Ascending aorta (tissue), 2 donors: ENCODE measurements at regions not wholly inside any gene's neighbourhood (a gene's known extent, or its start where the extent isn't known, plus 50 kb on each side); places are given as distances from the start of the nearest gene placed in this dataset.

ENCODE experiments used
- DNase-seq, 2 donors: peaks; one replicate each; pipeline ENCODE4 v3.0.0-alpha.2; 2019; ENCODE audit warnings: low spot score in 2 of 2
- H3K27ac ChIP-seq, 2 donors: fragments of 200-600 bp; sonication (generic); one replicate each; pipeline ENCODE4 v1.5.1; 2016 to 2017; ENCODE audit warnings: mild to moderate bottlenecking in 1 of 2
- H3K27me3 ChIP-seq: fragments of 200-600 bp; sonication (generic); one replicate; pipeline ENCODE4 v1.5.1; 2017
- H3K36me3 ChIP-seq, 2 donors: fragments of 200-600 bp; sonication (generic); one replicate each; pipeline ENCODE4 v1.5.1; 2016
- H3K4me1 ChIP-seq, 2 donors: fragments of 200-600 bp; sonication (generic); one replicate each; pipeline ENCODE4 v1.5.1; 2016 to 2017; ENCODE audit warnings: mild to moderate bottlenecking in 1 of 2
- H3K4me3 ChIP-seq, 2 donors: fragments of 200-600 bp; sonication (generic); one replicate each; pipeline ENCODE4 v1.5.1; 2016 to 2017; ENCODE audit warnings: mild to moderate bottlenecking in 1 of 2
- H3K9me3 ChIP-seq, 2 donors: fragments of 200-600 bp; sonication (generic); one replicate each; pipeline ENCODE4 v1.5.1; 2016
- intact Hi-C: fragments of 100-400 bp; cut with DNase I; formaldehyde crosslinking; loops from one replicate; pipeline ENCODE4 v1.15.1; 2023
- TF ChIP-seq, protein P1 (sequence below), 3 experiments: fragments of 200-600 bp in 2 of 3; fragments of 450-650 bp in 1 of 3; sonication (generic) in 2 of 3; IDR thresholded peaks; one replicate each; pipeline ENCODE4 v1.5.1; 2016 to 2019; ENCODE audit warnings: antibody characterized with exemption in 3 of 3, mild to moderate bottlenecking in 1 of 3, moderate library complexity in 1 of 3

GRCh38 chr12:39081910-39082309, 176.5 kb upstream of the CPNE8 start:
- no peaks in the 10 kb centered on the region for H3K27me3 ChIP-seq
- H3K27ac ChIP-seq, result no peak overlapping the region
- H3K4me1 ChIP-seq, result no peaks in the 10 kb centered on the region
- H3K9me3 ChIP-seq, result no peaks in the 10 kb centered on the region
- DNase-seq, result no peak
- no peak overlapping the region for H3K4me3 ChIP-seq
- TF ChIP-seq, protein P1, sequence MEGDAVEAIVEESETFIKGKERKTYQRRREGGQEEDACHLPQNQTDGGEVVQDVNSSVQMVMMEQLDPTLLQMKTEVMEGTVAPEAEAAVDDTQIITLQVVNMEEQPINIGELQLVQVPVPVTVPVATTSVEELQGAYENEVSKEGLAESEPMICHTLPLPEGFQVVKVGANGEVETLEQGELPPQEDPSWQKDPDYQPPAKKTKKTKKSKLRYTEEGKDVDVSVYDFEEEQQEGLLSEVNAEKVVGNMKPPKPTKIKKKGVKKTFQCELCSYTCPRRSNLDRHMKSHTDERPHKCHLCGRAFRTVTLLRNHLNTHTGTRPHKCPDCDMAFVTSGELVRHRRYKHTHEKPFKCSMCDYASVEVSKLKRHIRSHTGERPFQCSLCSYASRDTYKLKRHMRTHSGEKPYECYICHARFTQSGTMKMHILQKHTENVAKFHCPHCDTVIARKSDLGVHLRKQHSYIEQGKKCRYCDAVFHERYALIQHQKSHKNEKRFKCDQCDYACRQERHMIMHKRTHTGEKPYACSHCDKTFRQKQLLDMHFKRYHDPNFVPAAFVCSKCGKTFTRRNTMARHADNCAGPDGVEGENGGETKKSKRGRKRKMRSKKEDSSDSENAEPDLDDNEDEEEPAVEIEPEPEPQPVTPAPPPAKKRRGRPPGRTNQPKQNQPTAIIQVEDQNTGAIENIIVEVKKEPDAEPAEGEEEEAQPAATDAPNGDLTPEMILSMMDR (IDR thresholded peaks at IDR 0.05), result no peak
- intact Hi-C loops, result no loop called here
- H3K36me3 ChIP-seq, result no peaks in the 10 kb centered on the region

DNA sequence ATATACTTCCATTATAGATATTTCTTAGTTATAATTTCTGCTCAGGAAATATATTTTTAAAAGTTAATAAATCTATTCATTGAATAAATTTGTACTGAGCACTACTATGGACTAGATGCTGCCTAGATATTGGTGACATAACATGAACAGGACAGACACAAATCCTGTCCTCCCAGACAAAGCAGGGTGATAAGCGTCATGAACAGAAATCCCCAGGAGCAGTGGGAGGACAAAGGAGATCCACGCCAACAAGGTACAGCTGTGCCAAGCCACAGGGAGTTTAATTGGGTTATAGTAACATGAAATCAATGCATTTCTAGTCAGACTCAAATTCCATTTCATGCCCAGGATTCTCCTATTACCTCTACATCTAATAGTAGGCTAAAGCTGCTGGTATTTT, 171.8 kb upstream of the CPNE8 start:
- H3K27ac ChIP-seq, result no peak overlapping the region
- TF ChIP-seq, protein P1 (IDR thresholded peaks at IDR 0.05), result no peak
- H3K27me3 ChIP-seq, result no peaks in the 10 kb centered on the region
- H3K4me3 ChIP-seq, result no peak overlapping the region
- H3K9me3 ChIP-seq, result no peaks in the 10 kb centered on the region
- intact Hi-C loops, result no loop called here
- H3K36me3 ChIP-seq, result no peaks in the 10 kb centered on the region
- no peaks in the 10 kb centered on the region for H3K4me1 ChIP-seq
- DNase-seq, result no peak

DNA sequence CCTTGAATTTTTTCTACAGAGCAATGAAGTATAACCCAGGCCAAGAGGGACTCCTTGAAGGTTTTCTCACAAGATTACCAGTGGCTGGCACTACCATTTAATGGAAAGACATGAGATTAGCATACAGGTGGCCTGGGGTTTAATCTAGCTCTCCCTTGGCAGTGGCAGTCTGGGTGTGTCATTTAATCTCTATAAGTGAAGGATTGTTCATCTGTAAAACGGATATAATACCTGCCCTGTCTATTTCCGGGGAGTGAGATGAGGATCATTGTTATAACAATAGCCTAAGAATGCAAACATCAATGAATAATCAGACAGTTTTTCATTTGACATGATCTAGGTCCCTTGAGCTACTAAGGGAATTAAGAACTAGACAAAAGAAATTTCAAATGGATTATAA, 168.7 kb upstream of the CPNE8 start:
- no peaks in the 10 kb centered on the region for H3K9me3 ChIP-seq
- no peak overlapping the region for H3K27ac ChIP-seq
- no peak overlapping the region for H3K4me3 ChIP-seq
- TF ChIP-seq, protein P1 (IDR thresholded peaks at IDR 0.05), result no peak
- no peaks in the 10 kb centered on the region for H3K36me3 ChIP-seq
- no peak for DNase-seq
- H3K27me3 ChIP-seq, result no peaks in the 10 kb centered on the region
- intact Hi-C loops, result no loop called here
- H3K4me1 ChIP-seq, result no peaks in the 10 kb centered on the region

- Histone ChIP-seq H3K36me3 (no peaks in the 10 kb centered on the region), H3K4me1 (no peaks in the 10 kb centered on the region), H3K27ac (no peak overlapping the region), H3K9me3 (no peaks in the 10 kb centered on the region), H3K4me3 (no peak overlapping the region), H3K27me3 (no peaks in the 10 kb centered on the region)
- TF ChIP-seq, protein P1 (IDR thresholded peaks at IDR 0.05), result no peak
- intact Hi-C loops, result no loop called here
- no peak for DNase-seq
Measured at GRCh38 chr12:39072658-39073057, 167.3 kb upstream of the CPNE8 start.

- Histone ChIP-seq H3K4me3 (no peak overlapping the region), H3K27me3 (no peaks in the 10 kb centered on the region), H3K27ac (no peak overlapping the region), H3K4me1 (no peaks in the 10 kb centered on the region), H3K36me3 (no peaks in the 10 kb centered on the region), H3K9me3 (no peaks in the 10 kb centered on the region)
- intact Hi-C loops, result no loop called here
- no peak for DNase-seq
- TF ChIP-seq, protein P1 (IDR thresholded peaks at IDR 0.05), result no peak
Measured at GRCh38 chr12:39071611-39072010, 166.2 kb upstream of the CPNE8 start.

DNA sequence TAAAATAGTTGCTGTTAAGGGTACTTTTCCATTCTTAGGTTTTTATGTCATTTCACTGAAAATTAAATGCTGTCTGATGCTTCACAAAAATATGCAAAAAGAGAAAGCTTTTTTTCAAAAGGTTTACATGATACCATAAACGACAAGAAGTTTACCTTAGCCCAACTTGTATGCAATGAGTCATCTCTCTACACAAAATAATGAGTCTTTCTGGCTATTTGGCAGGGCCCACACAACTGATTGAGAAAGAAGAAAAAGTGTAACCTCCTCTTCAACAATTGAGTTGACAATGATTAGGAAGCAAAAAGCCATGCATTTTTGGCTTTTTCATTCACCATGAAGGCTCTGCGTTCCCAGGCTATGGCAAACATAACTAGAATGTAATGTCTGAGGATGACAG, 165.4 kb upstream of the CPNE8 start:
- Histone ChIP-seq H3K27ac (no peak overlapping the region), H3K4me1 (no peaks in the 10 kb centered on the region)

More for the DNA sequence above, 165.4 kb upstream of the CPNE8 start:
- Histone ChIP-seq H3K27me3 (no peaks in the 10 kb centered on the region), H3K4me3 (no peak overlapping the region), H3K36me3 (no peaks in the 10 kb centered on the region), H3K9me3 (no peaks in the 10 kb centered on the region)
- TF ChIP-seq, protein P1 (IDR thresholded peaks at IDR 0.05), result no peak
- no peak for DNase-seq
- intact Hi-C loops, result no loop called here
